Brain pericyte (primary cell): ENCODE measurements at regions not wholly inside any gene's neighbourhood (a gene's known extent, or its start where the extent isn't known, plus 50 kb on each side); places are given as distances from the start of the nearest gene placed in this dataset.
A peak's percentile ranks its signal among the peaks of the same experiment; 100 is the strongest.
"Not testable (repeated sequence)": the region's sequence is repeated elsewhere in the genome, so short reads cannot be mapped to it uniquely, and the experiment has no call there.

Experiments
- DNase-seq: peaks from one replicate; pipeline ENCODE4 v3.0.0-alpha.2; 2012; ENCODE audit warnings: low read depth, low spot score

GRCh38 chr1:117754061-117754969, 148.5 kb downstream of the TENT5C start:
- no peak for DNase-seq

GRCh38 chr1:117757668-117758067, 151.8 kb downstream of the TENT5C start:
- no peak for DNase-seq

- DNase-seq: peak; percentile 63
Measured at GRCh38 chr1:117758444-117759316, 152.8 kb downstream of the TENT5C start.

GRCh38 chr1:117759535-117759934, 153.7 kb downstream of the TENT5C start:
- DNase-seq: no peak

- no peak for DNase-seq
Measured at GRCh38 chr1:117760069-117760468, 154.2 kb downstream of the TENT5C start.

GRCh38 chr1:117760485-117760884, 154.6 kb downstream of the TENT5C start:
- no peak for DNase-seq

DNA sequence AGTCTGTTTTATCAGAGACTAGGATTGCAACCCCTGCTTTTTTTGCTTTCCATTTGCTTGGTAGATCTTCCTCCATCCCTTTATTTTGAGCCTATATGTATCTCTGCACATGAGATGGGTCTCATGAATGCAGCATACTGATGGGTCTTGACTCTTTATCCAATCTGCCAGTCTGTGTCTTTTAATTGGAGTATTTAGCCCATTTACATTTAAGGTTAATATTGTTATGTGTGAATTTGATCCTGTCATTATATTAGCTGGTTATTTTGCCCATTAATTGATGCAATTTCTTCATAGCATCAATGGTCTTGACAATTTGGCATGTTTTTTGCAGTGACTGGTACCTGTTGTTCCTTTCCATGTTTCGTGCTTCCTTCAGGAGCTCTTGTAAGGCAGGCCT, 161.7 kb downstream of the GDAP2 start:
- DNase-seq: not testable (repeated sequence)

DNA sequence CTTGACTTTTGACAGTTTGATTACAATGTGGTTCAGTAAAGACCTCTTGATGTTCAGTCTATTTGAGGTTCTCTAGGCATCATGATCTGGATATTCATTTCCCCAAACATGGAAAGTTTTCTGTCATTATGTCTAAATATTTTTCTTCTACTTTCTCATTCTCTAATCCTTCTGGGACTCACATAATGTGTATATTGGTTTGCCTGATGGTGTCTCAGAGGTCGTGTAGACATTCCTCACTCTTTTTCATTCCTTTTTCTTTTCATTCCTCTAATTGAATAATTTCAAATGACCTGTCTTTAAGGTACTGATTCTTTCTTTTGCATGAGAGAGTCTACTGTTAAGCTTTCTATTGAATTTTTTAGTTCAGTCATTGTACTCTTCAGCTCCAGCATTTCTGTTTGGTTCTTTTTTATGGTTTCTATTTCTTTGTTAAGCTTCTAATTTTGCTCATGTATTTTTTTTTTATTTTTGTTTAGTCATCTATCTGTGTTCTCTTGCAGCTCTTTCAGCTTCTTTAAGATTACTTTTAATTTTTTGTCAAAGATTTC, 158.4 kb downstream of the GDAP2 start:
- DNase-seq: no peak

DNA sequence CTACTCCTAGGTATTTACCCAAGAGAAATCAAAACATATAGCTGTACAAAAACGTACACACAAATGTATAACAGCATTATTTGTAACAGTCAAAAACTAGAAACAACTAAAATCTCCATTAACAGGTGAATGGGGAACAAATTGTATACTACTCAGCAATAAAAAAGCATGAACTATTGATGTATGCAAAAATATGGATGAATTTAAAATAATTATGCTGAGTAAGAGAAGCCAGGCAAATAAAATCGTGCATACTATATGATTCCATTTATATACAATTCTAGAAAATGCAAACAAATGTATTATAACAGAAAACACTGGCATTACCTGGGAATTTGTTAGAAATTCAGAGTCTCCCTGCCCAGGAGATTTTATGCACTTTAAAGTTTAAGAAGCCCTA, 150.1 kb downstream of the GDAP2 start:
- DNase-seq: no peak

DNA sequence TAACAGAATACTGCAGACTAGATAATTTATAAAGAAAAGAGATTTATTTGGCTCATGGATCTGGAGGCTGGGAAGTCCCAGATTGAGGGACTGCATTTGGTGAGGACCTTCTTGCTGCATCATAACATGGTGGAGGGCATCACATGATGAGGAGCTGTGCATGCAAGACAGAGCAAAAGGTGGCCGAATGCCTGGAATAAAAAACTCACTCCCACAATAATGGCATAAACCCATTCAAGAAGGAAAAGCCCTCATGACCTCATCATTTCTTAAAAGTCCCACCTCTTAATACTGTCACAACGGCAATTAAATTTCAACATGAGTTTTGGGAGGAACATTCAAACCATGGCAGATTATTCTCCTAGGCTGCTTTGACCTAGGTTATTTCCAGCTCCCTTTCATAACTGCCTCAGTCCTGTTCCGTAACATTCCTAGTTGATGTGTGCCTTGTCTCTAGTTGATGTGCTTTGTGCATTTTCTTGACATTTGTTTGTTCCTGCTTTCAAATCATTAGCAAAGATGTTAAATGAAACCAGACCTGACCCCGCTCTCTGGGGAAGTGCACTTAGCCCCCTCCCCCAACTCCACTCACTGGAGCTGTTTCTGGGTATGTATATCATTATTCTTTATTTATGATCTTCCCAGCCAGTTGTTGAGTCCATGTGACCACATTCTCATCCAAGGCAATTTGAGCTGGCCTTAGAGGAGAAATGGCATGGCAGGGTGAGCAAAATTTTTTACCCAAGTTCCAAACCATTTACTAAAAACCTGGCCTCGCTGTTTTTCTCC, 148.5 kb downstream of the GDAP2 start:
- no peak for DNase-seq

GRCh38 chr1:117782056-117782455, 147.4 kb downstream of the GDAP2 start:
- DNase-seq: no peak

- no peak for DNase-seq
Measured at GRCh38 chr1:117783606-117784396, 145.6 kb downstream of the GDAP2 start.

GRCh38 chr1:117788014-117788413, 141.4 kb downstream of the GDAP2 start:
- DNase-seq: no peak

GRCh38 chr1:117793413-117793812, 136.0 kb downstream of the GDAP2 start:
- no peak for DNase-seq

DNA sequence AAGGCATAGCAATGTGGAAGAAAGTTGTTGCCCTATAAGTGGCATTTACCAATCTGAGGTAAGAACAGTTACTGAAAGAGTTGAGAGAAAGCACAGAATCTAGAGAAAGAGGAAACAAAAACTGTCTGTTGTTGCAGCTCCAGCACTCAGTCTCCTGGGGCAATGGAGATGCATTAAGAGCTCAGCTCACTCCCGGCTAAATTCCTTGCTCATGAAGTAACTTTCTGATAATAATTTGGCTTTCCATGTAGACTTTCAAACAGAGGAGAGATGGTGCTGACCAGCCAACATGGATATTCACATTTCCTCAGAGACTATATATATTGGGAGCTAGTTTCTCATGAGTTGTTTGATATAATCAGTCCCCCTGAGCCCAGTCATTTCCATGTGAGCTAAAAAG, 135.3 kb downstream of the GDAP2 start:
- DNase-seq: no peak

GRCh38 chr1:117795190-117795589, 134.2 kb downstream of the GDAP2 start:
- no peak for DNase-seq

GRCh38 chr1:117795792-117796191, 133.6 kb downstream of the GDAP2 start:
- DNase-seq: no peak

- DNase-seq: no peak
Measured at GRCh38 chr1:117796226-117796625, 133.2 kb downstream of the GDAP2 start.

GRCh38 chr1:117798550-117798949, 130.9 kb downstream of the GDAP2 start:
- no peak for DNase-seq

DNA sequence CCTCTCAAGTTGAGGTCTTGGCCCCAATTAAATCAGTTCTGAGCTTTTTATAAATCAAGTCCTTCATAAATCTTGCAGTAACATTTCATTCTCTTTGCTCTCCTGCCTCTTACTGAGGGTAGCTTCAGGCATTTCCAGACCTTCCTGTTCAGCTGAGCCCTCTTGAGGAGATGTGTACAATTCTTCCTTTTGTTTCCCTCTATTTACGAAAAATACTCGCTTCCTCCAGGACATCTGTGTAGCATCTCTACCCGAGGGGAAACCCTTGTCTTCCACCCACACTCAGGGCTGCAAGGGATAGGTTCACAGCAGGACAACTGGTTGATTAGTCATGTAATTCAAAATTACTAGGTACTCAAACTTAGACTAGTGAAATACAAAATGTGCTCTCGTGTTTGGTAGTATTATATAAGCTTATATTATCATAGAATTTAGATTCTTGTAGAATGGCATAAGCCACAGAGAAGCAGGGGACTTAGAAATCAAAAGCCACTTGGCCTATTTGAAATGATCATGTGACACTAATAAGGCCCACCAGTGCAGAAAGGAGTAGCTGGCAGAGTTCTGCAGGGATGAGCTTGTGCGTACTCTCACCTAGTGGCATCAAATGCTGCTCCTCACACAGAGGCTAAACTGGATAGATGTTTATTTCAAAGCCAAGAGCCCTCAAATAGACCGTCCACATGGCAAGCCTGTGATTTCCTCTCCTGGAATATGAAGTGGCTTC, 126.7 kb downstream of the GDAP2 start:
- DNase-seq: no peak
